Neural crest cell (in vitro differentiated cells): ENCODE measurements at regions not wholly inside any gene's neighbourhood (a gene's known extent, or its start where the extent isn't known, plus 50 kb on each side); places are given as distances from the start of the nearest gene placed in this dataset.

Experiments
- DNase-seq: peaks from one replicate; pipeline ENCODE4 v3.0.0; 2021; ENCODE audit warnings: low read depth, mixed read lengths, low spot score
- H3K27ac Mint-ChIP-seq: one replicate; pipeline ENCODE4 v1.8.0; 2021; ENCODE audit warnings: mild to moderate bottlenecking, mixed read lengths; ENCODE audit not compliant: unreplicated experiment
- H3K27me3 Mint-ChIP-seq: 2 replicates; pipeline ENCODE4 v1.8.0; 2021; ENCODE audit warnings: low read depth, mild to moderate bottlenecking, mixed read lengths
- H3K36me3 Mint-ChIP-seq: 2 replicates; pipeline ENCODE4 v1.8.0; 2021; ENCODE audit warnings: low read depth, mild to moderate bottlenecking, mixed read lengths
- H3K4me1 Mint-ChIP-seq: 2 replicates; pipeline ENCODE4 v1.8.0; 2021; ENCODE audit warnings: mixed read lengths
- H3K4me3 Mint-ChIP-seq: one replicate; pipeline ENCODE4 v1.8.0; 2021; ENCODE audit warnings: mild to moderate bottlenecking, mixed read lengths
- H3K9me3 Mint-ChIP-seq: 2 replicates; pipeline ENCODE4 v1.8.0; 2021; ENCODE audit warnings: mixed read lengths
- CTCF ChIP-seq: fragments of 200-600 bp; sonication (generic); conservative IDR thresholded peaks from 2 replicates; pipeline ENCODE4 v1.5.0; 2021; ENCODE audit warnings: antibody characterized with exemption, mild to moderate bottlenecking

DNA sequence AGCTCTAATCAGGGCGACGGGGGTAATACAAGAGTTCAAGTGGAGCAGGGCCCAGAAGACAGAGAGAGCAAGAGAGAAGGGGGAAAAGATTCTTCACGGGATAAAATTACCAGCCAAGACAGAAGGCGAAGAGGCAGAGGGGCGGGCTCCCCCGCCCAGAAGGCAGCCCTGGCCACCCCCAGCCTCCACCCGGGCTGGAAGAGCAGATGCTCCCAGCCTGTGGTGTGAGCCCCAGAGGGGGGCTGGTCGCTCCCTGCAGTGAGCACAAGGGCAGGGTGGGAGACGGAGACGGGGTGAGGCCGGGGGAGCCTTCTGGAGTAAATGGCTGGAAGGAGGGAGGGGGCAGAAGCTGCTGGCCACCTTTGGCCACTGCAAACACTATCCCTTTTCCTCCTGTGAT is 1035.6 kb downstream of the VRK1 start:
- no peak for TF ChIP-seq CTCF
- no peaks in the 10 kb centered on the region for H3K9me3 Mint-ChIP-seq
- DNase-seq, result no peak
- no peaks in the 10 kb centered on the region for H3K4me1 Mint-ChIP-seq
- no peaks in the 10 kb centered on the region for H3K36me3 Mint-ChIP-seq
- no peak overlapping the region for H3K4me3 Mint-ChIP-seq
- H3K27me3 Mint-ChIP-seq, result peaks cover 12% of the 10 kb centered on the region
- no peak overlapping the region for H3K27ac Mint-ChIP-seq

DNA sequence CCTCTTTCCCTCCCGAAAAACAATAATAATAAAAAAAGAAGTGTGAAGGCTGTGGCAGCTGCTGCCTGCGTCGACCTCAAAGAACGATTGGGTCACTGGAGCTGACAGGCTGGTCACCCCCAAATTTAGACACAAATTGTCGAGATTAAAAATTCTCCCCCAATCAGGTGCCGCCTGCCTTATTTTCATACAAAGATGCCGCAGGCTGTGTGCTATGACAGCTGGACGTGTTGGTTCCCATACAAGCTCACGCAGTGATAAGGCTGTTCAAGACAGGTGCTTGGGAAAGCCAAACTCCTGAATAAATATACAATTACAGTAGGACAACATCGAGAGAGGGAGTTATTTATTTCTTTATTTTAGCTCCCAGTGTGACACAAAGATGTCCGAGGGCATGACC is 1041.8 kb downstream of the VRK1 start:
- H3K36me3 Mint-ChIP-seq, result no peaks in the 10 kb centered on the region
- H3K27me3 Mint-ChIP-seq, result peaks cover 38% of the 10 kb centered on the region
- no peaks in the 10 kb centered on the region for H3K4me1 Mint-ChIP-seq
- TF ChIP-seq CTCF, result no peak
- H3K9me3 Mint-ChIP-seq, result no peaks in the 10 kb centered on the region
- no peak overlapping the region for H3K27ac Mint-ChIP-seq
- no peak overlapping the region for H3K4me3 Mint-ChIP-seq
- DNase-seq, result no peak

- DNase-seq, result no peak
- H3K27me3 Mint-ChIP-seq, result peaks cover 40% of the 10 kb centered on the region
- TF ChIP-seq CTCF, result no peak
- H3K9me3 Mint-ChIP-seq, result no peaks in the 10 kb centered on the region
- H3K27ac Mint-ChIP-seq, result no peak overlapping the region
- no peaks in the 10 kb centered on the region for H3K4me1 Mint-ChIP-seq
- H3K4me3 Mint-ChIP-seq, result no peak overlapping the region
- no peaks in the 10 kb centered on the region for H3K36me3 Mint-ChIP-seq
These were observed 1043.0 kb downstream of the VRK1 start for GRCh38 chr14:97840159-97840558.

DNA sequence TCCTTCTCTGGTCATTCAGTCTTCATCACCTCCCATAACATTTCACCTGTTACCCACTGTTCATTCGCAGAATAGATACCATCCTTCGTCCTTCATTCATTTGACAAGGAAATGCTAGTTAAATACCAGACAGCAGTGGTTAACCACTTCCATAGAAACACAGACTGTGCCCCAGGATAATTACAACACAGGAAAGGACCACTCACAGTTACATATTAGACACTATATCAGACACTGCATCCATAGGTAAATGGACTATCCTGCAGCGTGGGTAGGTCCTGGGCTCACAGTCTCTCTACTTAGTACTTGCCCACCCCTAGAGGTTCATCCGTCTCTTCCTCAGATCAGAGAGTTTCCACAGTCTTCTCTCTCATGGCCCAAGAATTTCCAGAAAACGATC is 1044.6 kb downstream of the VRK1 start:
- no peaks in the 10 kb centered on the region for H3K36me3 Mint-ChIP-seq
- no peak overlapping the region for H3K27ac Mint-ChIP-seq
- H3K27me3 Mint-ChIP-seq, result peaks cover 36% of the 10 kb centered on the region
- no peak for TF ChIP-seq CTCF
- H3K4me3 Mint-ChIP-seq, result no peak overlapping the region
- no peaks in the 10 kb centered on the region for H3K4me1 Mint-ChIP-seq
- no peak for DNase-seq
- no peaks in the 10 kb centered on the region for H3K9me3 Mint-ChIP-seq

DNA sequence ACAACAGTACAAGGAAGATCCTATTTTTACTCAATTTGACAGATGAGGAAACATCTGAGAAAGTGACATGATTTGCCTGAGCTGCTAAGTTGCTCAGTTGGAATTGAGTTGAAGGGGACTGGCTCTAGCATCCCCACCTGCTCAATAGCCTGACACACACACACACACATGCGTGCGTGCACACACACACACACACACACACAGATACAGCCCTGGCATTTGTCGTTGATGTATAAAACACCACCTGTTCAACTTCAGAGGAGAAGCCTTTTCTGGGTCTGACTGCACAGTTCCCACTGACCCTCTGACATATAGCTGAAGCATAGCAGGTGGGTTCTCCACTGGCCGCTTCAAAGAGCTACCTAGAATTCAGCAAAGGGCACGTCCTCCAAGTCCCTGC is 1045.9 kb downstream of the VRK1 start:
- Mint-ChIP-seq H3K27ac (no peak overlapping the region), H3K27me3 (peaks cover 28% of the 10 kb centered on the region), H3K36me3 (no peaks in the 10 kb centered on the region), H3K9me3 (no peaks in the 10 kb centered on the region), H3K4me3 (no peak overlapping the region), H3K4me1 (no peaks in the 10 kb centered on the region)
- TF ChIP-seq CTCF, result no peak
- no peak for DNase-seq

- no peak for DNase-seq
- TF ChIP-seq CTCF, result no peak
- Mint-ChIP-seq H3K4me1 (peaks cover 9% of the 10 kb centered on the region), H3K36me3 (no peaks in the 10 kb centered on the region), H3K27me3 (peaks cover 31% of the 10 kb centered on the region), H3K4me3 (no peak overlapping the region), H3K9me3 (no peaks in the 10 kb centered on the region), H3K27ac (no peak overlapping the region)
These were observed 1046.9 kb downstream of the VRK1 start for GRCh38 chr14:97844042-97844441.
